ENCODE measurements at regions not wholly inside any gene's neighbourhood (a gene's known extent, or its start where the extent isn't known, plus 50 kb on each side); places are given as distances from the start of the nearest gene placed in this dataset.

DNA sequence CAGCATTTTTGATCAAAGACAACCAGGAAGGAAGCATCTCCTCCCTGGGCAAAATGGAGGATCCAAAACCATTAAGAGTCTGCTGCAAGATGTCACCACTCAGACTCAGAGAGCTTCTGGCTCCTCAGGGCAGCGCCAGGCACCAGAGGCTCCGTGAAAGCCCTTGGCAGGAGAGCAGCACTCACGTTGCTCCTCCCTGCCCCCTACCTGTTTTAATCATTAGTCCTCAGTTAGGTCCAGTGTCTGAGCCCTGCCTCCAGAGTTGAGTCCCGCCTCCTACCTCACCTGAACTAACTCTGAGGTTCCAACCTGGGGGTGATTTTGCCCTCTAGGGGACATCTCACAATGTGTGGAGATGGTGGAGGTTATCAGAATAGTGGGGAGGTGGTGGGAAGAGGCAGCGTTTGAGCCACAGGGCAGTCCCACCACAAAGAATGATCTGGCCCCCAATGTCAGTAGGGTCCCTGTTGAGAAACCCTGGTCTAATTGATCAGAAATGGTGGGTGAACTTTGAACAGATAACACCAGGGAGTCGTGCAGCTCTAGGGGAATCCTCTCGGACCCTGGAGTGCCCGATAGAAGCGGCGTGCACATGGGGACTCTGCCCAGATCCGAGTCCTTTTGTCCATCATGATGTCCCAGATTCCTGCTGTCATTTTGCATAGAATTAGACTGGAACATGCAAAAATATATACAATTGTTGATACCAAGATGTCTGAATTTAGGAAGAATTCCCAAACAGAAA is 156.7 kb upstream of the DIO3 start:
- no peak overlapping the region for H3K27ac ChIP-seq
- ChIA-PET CTCF (interaction anchor here (0.5 kb wide), 1 partner anchor 179 kb away, joined by 3 read pairs; no protein-coding TSS in a partner anchor), POLR2A (ENCODE audit: low non-redundant PET) (no interaction called here)
- no peak for DNase-seq (ENCODE audit: low spot score)
- TF ChIP-seq, protein P1, sequence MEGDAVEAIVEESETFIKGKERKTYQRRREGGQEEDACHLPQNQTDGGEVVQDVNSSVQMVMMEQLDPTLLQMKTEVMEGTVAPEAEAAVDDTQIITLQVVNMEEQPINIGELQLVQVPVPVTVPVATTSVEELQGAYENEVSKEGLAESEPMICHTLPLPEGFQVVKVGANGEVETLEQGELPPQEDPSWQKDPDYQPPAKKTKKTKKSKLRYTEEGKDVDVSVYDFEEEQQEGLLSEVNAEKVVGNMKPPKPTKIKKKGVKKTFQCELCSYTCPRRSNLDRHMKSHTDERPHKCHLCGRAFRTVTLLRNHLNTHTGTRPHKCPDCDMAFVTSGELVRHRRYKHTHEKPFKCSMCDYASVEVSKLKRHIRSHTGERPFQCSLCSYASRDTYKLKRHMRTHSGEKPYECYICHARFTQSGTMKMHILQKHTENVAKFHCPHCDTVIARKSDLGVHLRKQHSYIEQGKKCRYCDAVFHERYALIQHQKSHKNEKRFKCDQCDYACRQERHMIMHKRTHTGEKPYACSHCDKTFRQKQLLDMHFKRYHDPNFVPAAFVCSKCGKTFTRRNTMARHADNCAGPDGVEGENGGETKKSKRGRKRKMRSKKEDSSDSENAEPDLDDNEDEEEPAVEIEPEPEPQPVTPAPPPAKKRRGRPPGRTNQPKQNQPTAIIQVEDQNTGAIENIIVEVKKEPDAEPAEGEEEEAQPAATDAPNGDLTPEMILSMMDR (conservative IDR thresholded peaks at IDR 0.05; ENCODE audit: low read depth) = no peak

DNA sequence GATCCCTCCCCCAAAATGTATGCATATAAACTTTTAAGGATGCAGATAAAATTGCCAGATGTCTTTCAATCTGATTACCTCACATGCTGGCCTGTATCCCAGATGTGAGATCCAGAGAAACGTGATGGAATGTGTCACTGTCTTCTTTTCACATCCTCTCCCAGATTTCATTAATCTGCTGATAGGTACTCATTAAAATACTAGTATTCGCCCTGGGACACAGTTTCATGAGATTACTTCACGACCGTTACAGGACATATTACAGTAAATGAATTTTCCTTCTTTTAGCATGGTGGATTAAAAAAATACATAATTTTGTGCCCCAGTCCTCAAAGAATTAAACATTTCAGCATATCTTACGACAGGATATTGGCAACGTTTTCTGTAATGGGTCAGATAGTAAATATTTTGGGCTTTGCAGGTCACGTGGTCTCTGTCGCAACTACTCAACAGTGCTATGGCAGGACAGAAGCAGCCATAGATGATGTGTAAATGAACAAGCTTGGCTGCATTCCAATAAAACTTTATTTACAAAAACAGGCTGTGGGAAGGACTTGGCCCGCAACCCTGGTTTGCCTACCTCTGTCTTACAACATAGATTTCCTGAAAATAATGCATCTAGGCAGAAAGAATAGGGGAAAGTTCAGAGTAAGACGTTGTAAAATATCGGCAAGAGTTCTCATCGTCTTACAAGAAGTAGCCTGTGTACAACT is 156.0 kb upstream of the DIO3 start:
- no peak overlapping the region for H3K27ac ChIP-seq
- TF ChIP-seq, protein P1 (conservative IDR thresholded peaks at IDR 0.05; ENCODE audit: low read depth) = no peak
- no peak for DNase-seq (ENCODE audit: low spot score)
- ChIA-PET CTCF (interaction anchor here (0.7 kb wide), 1 partner anchor 720 kb away, joined by 3 read pairs; no protein-coding TSS in a partner anchor), POLR2A (ENCODE audit: low non-redundant PET) (no interaction called here)

DNA sequence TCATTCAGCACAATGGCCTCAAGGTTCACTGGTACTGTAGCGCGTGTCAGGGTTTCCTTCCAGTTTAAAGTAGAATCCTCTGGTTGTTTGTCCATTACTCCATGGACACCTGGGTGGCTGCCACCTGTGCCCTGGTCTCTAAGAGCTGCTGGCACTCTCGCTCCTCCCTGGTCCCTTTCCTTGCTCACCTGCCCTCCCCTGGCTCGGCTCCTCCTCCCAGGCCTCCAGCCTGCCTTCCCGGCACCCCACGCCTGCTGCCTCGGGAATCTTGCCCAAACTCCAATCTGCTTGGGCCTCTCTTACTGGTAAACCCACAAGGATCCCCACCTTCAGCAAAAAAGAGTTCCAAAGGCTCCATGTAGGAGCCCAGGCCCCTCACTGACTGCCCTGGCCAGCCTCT is 154.4 kb upstream of the DIO3 start:
- H3K27ac ChIP-seq = no peak overlapping the region
- ChIA-PET POLR2A (ENCODE audit: low non-redundant PET) (no interaction called here), CTCF (no interaction called here)
- TF ChIP-seq, protein P1 (conservative IDR thresholded peaks at IDR 0.05; ENCODE audit: low read depth) = no peak
- DNase-seq (ENCODE audit: low spot score) = no peak

DNA sequence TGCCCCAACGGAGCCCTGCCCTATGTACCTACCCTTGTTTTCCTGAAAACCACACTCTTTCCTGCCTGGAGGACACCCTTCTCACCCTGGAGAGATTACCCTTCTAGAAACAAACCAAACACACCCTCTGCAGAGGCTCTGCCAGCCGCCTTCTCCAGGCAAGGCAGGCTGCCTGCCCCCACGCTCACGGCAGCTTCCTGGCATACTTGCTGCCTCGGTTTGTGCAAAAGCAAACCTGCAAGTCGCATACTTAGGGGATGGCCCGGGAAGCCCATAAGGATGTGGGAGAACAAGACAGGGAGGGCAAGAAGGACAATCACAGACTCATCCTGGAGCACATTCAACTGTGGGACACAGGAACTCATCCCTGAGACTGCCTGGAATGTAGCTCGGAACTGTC is 154.0 kb upstream of the DIO3 start:
- ChIA-PET POLR2A (ENCODE audit: low non-redundant PET) (no interaction called here), CTCF (no interaction called here)
- TF ChIP-seq, protein P1 (conservative IDR thresholded peaks at IDR 0.05; ENCODE audit: low read depth) = no peak
- DNase-seq (ENCODE audit: low spot score) = no peak
- no peak overlapping the region for H3K27ac ChIP-seq

DNA sequence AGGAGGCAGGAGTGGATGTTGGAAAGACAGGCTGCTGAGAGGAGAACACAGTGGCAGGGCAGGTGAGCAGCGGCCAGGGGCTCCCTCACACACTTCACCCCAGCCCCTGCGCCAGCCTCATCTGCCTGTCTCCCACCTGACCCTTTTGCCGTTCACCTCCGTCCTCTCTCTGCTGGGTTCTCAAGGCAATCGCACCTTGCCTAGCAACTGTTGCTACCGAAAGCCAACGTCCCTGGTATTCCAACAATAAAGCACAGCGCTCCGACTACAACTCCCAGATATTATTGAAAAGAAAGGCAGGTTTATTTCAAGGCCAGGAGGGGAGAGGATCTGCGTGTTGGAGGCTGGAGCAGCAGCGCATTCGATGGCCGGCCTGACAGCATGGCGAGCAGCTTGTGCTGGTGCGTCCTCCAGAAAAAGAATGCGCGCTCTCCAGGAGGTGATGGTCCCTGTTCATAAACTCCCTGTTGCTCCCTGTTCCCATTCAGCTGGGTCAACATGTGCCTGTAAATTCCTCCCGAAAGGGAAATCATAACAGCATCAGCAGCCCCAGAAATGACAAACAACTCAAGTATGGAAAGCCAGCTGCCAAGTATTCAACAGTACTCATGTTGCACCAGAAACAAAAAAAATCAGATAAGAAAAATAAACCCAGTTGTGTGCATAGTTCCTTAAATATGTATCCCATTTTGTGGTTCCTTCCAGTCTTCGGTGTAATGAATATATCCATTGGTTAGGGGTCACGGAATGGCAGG is 153.0 kb upstream of the DIO3 start:
- TF ChIP-seq, protein P1 (conservative IDR thresholded peaks at IDR 0.05; ENCODE audit: low read depth) = no peak
- no peak for DNase-seq (ENCODE audit: low spot score)
- ChIA-PET POLR2A (ENCODE audit: low non-redundant PET) (no interaction called here), CTCF (no interaction called here)
- no peak overlapping the region for H3K27ac ChIP-seq

DNA sequence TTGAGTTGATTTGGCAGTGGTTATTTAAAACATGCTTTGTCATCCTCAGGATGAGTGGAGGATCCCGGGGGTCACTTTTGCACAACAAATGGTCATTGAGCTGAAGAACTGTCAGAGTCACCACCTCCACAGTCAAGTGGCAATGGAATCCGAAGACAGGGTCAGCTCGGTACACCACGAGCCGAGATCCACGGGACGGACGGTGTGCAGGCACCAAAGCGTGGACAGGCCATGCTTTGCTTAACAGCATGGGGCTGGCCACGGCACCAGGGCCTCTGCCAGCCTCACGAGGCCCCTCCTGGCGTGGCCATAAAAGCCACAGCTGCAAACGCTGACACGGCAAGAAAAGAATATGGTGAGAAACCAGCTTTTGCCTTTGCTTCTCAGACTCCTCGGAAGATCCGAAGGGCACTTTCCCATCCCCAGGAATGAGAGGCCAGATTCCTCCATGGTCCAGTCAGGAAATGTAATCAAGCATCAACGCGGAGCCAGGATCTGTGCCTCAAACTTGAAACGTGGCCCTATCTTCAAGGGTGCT is 152.2 kb upstream of the DIO3 start:
- DNase-seq (ENCODE audit: low spot score) = no peak
- ChIA-PET CTCF (no interaction called here), POLR2A (ENCODE audit: low non-redundant PET) (no interaction called here)
- no peak overlapping the region for H3K27ac ChIP-seq
- TF ChIP-seq, protein P1 (conservative IDR thresholded peaks at IDR 0.05; ENCODE audit: low read depth) = no peak

Data from RWPE1 (cell line).